ENCODE measurements at regions not wholly inside any gene's neighbourhood (a gene's known extent, or its start where the extent isn't known, plus 50 kb on each side); places are given as distances from the start of the nearest gene placed in this dataset.

DNA sequence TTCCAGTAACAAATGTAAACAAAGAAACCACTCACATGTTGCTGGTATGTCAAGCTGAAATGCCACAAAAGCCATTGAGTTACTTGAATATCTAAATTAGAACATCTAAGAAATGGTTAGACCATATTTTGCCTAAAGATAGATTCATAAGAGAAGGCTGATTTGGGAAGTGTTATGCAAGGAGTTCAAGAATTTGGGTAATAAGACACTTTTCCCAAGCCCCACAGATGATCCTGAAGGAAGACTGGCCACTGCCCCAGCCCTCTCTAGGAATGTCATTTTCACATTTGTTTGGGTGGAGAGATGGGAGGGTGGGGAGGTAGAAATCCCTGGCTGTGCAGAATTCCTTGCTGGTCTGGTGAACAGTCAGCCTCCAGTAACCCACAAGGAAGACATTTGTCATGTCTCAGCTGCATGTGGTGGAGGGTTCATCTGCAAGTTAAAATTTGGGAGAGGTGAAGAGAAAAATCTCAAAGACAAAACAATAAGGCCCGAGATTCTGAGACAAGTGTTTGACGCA lies 427.2 kb upstream of the KLF6 start:
- Mint-ChIP-seq H3K36me3 (peaks cover 1% of the 10 kb centered on the region), H3K9me3 (ENCODE audit: low read depth) (no peaks in the 10 kb centered on the region), H3K27ac (no peak overlapping the region), H3K4me3 (no peak overlapping the region), H3K27me3 (peaks cover 11% of the 10 kb centered on the region), H3K4me1 (no peaks in the 10 kb centered on the region)
- DNase-seq, result no peak
- ATAC-seq, result no peak
- CTCF ChIA-PET, result no interaction called here

DNA sequence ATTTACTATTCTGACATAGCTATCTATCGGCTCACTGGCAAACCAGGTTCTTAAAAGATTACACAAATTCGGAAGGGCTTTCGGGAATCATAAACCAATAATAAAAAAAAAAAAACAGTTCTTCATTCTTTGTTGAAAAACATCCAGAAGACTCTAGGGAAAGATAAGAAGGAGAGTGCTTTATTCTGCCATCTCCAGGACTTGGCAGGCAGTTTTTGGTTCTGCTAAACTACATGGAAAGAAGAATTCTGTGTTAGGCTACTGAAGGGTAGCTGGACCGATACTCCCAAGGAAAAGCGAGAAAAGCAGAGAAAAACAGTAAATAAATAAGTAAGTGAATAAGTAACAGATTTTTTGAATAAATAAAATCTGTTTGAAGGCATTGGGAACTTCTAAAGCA lies 423.5 kb upstream of the KLF6 start:
- Mint-ChIP-seq H3K9me3 (ENCODE audit: low read depth) (no peaks in the 10 kb centered on the region), H3K27ac (no peak overlapping the region), H3K4me3 (no peak overlapping the region), H3K27me3 (no peaks in the 10 kb centered on the region), H3K36me3 (peaks cover 1% of the 10 kb centered on the region), H3K4me1 (no peaks in the 10 kb centered on the region)
- CTCF ChIA-PET, result no interaction called here
- ATAC-seq (no peak), DNase-seq (no peak)

DNA sequence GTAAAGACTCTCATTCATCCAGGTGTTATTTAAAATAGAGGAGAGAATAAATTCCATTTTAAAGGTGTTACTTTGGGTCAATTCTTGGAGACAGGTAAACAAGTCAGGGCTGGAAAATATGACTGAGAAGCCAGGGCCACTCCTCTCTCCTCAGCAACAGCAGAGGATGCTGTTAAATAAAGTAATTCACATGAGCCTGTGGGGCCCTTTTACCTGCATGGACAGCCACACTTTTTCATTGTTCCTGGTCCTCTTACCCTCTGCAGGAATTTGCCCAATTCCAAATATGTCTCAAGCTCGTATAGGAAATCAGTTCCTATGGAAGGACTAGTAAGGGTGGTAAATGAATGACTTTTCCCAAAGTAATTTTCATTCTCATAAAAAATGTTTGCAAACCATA lies 420.1 kb upstream of the KLF6 start:
- Mint-ChIP-seq H3K9me3 (ENCODE audit: low read depth) (no peaks in the 10 kb centered on the region), H3K27ac (no peak overlapping the region), H3K4me3 (no peak overlapping the region), H3K4me1 (no peaks in the 10 kb centered on the region), H3K36me3 (no peaks in the 10 kb centered on the region), H3K27me3 (no peaks in the 10 kb centered on the region)
- no peak for ATAC-seq
- CTCF ChIA-PET, result interaction anchor here (0.7 kb wide), 1 partner anchor 10 kb away, joined by 3 read pairs; no protein-coding TSS in a partner anchor
- DNase-seq, result no peak

DNA sequence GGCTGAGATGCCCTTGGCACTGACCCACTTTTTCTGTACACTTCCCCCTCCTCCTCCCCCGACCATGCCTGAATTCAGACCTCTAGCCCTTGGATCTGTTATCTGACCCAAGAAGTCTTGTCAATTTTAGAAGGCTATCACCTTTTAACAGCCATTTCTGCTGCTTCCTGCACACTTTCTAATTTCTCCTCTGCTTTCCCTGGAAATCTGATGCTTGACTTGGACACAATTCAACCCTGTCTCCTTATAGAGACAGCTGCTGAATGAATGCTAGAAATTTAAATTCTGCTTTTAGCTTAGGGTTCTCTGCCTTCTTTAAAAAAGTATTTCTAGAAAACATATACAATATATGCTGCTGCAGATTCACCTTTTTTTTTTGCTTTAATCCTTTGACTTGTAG lies 417.9 kb upstream of the KLF6 start:
- Mint-ChIP-seq H3K36me3 (no peaks in the 10 kb centered on the region), H3K4me1 (no peaks in the 10 kb centered on the region), H3K27ac (no peak overlapping the region), H3K4me3 (no peak overlapping the region), H3K9me3 (ENCODE audit: low read depth) (no peaks in the 10 kb centered on the region), H3K27me3 (no peaks in the 10 kb centered on the region)
- CTCF ChIA-PET, result no interaction called here
- DNase-seq, result no peak
- ATAC-seq, result no peak

- ATAC-seq (no peak), DNase-seq (no peak)
- Mint-ChIP-seq H3K9me3 (ENCODE audit: low read depth) (no peaks in the 10 kb centered on the region), H3K36me3 (no peaks in the 10 kb centered on the region), H3K27ac (no peak overlapping the region), H3K27me3 (no peaks in the 10 kb centered on the region), H3K4me3 (no peak overlapping the region), H3K4me1 (no peaks in the 10 kb centered on the region)
- CTCF ChIA-PET, result no interaction called here
Observed at GRCh38 chr10:4201866-4202825, 417.1 kb upstream of the KLF6 start.

- Mint-ChIP-seq H3K36me3 (no peaks in the 10 kb centered on the region), H3K4me1 (no peaks in the 10 kb centered on the region), H3K27ac (no peak overlapping the region), H3K4me3 (no peak overlapping the region), H3K9me3 (ENCODE audit: low read depth) (no peaks in the 10 kb centered on the region), H3K27me3 (no peaks in the 10 kb centered on the region)
- DNase-seq (no peak), ATAC-seq (no peak)
- CTCF ChIA-PET, result no interaction called here
Observed at GRCh38 chr10:4199196-4199595, 414.2 kb upstream of the KLF6 start.

DNA sequence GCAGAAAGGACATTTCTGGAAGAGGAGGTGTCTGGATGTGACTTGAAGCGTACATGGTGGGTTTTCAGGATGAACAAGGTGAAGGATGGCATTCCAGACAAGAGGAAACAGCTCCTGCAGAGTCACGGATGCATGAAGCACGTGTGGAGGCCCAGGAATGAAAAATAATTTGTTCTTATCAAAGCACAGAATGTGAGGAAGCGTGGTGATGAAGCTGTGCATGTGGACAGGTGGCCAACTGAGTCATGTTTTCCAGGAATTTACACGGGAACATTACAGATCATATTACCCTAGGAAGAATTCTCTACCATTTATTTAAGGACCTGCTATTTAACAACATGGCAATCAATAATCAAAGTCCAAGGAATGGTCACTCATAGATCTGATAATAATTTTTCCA lies 413.2 kb upstream of the KLF6 start:
- Mint-ChIP-seq H3K36me3 (no peaks in the 10 kb centered on the region), H3K9me3 (ENCODE audit: low read depth) (no peaks in the 10 kb centered on the region), H3K27me3 (no peaks in the 10 kb centered on the region), H3K4me3 (no peak overlapping the region), H3K4me1 (no peaks in the 10 kb centered on the region), H3K27ac (no peak overlapping the region)
- CTCF ChIA-PET, result no interaction called here
- ATAC-seq, result no peak
- DNase-seq, result no peak

DNA sequence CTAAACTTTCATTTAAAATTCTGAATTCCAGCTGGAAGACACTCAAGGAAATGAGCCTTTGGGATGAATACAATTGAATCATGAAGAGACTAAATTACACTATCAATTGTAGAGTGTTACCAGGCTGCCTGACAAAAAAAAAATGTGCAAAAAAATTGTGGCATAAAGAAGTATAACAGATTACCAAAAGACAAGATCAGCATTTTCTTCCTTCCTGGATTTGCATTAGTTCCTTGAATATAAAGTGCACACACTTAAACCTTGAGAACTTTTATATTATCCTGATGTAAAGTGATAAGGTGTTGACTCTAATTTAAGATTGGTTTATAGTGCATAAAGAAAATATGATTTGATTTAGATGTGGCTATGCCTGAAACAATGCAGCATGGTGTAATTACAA lies 412.7 kb upstream of the KLF6 start:
- CTCF ChIA-PET, result no interaction called here
- H3K36me3 Mint-ChIP-seq, result no peaks in the 10 kb centered on the region

GRCh38 chr10:4196771-4197390 lies 411.9 kb upstream of the KLF6 start:
- no peak overlapping the region for H3K27ac Mint-ChIP-seq

More for the DNA sequence above, 412.7 kb upstream of the KLF6 start:
- Mint-ChIP-seq H3K27me3 (no peaks in the 10 kb centered on the region), H3K4me3 (no peak overlapping the region), H3K4me1 (no peaks in the 10 kb centered on the region), H3K27ac (no peak overlapping the region), H3K9me3 (ENCODE audit: low read depth) (no peaks in the 10 kb centered on the region)
- no peak for DNase-seq
- ATAC-seq, result no peak

DNA sequence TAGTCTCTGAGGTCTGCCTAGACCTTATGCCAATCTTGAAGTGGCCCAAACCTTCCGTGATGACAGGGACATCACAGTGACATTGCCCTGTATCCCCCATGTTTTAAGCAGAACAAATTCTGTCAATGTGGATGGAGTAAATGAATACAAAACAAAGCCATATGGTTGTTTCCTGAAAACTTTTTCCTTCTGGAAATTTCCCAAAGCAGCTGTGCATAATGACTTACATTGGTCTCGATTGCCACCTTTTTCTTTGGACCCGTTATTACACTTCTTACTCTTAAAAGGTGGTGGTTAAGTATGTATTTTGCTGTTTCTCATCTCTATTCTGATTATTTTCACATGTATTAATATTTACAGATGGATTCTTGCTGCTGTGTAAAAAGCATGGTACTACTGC lies 411.2 kb upstream of the KLF6 start:
- H3K27me3 Mint-ChIP-seq, result no peaks in the 10 kb centered on the region
- no peak for ATAC-seq
- H3K4me3 Mint-ChIP-seq, result no peak overlapping the region
- no peaks in the 10 kb centered on the region for H3K36me3 Mint-ChIP-seq
- no peak overlapping the region for H3K27ac Mint-ChIP-seq
- CTCF ChIA-PET, result no interaction called here
- no peaks in the 10 kb centered on the region for H3K9me3 Mint-ChIP-seq (ENCODE audit: low read depth)
- no peak for DNase-seq
- H3K4me1 Mint-ChIP-seq, result no peaks in the 10 kb centered on the region

More at GRCh38 chr10:4196771-4197390, 411.9 kb upstream of the KLF6 start:
- no peaks in the 10 kb centered on the region for H3K36me3 Mint-ChIP-seq
- H3K4me1 Mint-ChIP-seq, result no peaks in the 10 kb centered on the region
- CTCF ChIA-PET, result no interaction called here
- no peaks in the 10 kb centered on the region for H3K9me3 Mint-ChIP-seq (ENCODE audit: low read depth)
- DNase-seq (no peak), ATAC-seq (no peak)
- no peaks in the 10 kb centered on the region for H3K27me3 Mint-ChIP-seq
- H3K4me3 Mint-ChIP-seq, result no peak overlapping the region

- H3K36me3 Mint-ChIP-seq, result no peaks in the 10 kb centered on the region
- CTCF ChIA-PET, result no interaction called here
- no peaks in the 10 kb centered on the region for H3K4me1 Mint-ChIP-seq
- no peak overlapping the region for H3K4me3 Mint-ChIP-seq
- H3K27ac Mint-ChIP-seq, result no peak overlapping the region
- no peaks in the 10 kb centered on the region for H3K9me3 Mint-ChIP-seq (ENCODE audit: low read depth)
- DNase-seq (no peak), ATAC-seq (no peak)
- no peaks in the 10 kb centered on the region for H3K27me3 Mint-ChIP-seq
Observed at GRCh38 chr10:4195213-4195612, 410.2 kb upstream of the KLF6 start.

GRCh38 chr10:4194231-4194630 lies 409.2 kb upstream of the KLF6 start:
- H3K36me3 Mint-ChIP-seq, result no peaks in the 10 kb centered on the region
- no peaks in the 10 kb centered on the region for H3K27me3 Mint-ChIP-seq
- H3K4me1 Mint-ChIP-seq, result no peaks in the 10 kb centered on the region
- no peaks in the 10 kb centered on the region for H3K9me3 Mint-ChIP-seq (ENCODE audit: low read depth)
- no peak overlapping the region for H3K27ac Mint-ChIP-seq
- CTCF ChIA-PET, result no interaction called here
- DNase-seq (no peak), ATAC-seq (no peak)
- no peak overlapping the region for H3K4me3 Mint-ChIP-seq

DNA sequence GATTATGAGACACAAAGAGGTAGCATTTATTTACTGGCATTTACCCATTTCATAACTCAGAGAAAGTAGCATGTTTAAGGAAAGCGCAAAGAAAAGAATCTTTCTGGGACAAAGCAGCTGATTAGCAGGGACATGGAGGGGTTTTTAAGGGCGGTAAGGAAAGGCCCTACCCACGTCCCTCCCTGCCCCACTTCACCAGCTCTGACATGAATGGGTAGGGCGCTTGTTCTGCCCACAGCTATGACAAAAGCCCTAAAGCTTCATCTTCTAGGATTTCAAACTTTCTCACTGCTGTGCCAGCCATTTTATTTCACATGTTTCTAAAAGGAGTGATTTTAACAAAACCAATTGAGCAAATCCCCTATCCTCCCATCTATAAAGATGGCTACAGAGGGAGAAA lies 406.9 kb upstream of the KLF6 start:
- no peak for ATAC-seq
- DNase-seq, result no peak
- CTCF ChIA-PET, result no interaction called here

DNA sequence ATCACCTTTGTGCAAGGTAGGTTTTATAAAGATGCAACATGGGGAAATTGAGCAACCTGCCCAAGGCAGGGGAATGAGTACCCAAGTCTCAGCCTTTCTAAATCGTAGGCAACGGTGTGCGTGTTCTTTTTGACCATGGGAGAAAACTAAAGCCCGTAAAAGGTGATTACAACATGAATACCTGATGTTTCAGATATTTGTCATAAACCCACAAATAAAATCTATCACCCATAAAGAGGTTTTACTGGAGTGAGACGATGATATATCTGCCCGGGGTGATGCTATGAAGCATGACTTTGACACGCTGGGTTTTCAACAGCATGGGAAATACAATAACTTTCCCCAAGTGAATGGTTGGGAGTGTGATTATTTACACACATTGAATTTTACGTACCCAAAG lies 406.3 kb upstream of the KLF6 start:
- H3K36me3 Mint-ChIP-seq, result no peaks in the 10 kb centered on the region
- DNase-seq, result no peak
- no peak for ATAC-seq
- H3K9me3 Mint-ChIP-seq (ENCODE audit: low read depth), result no peaks in the 10 kb centered on the region
- CTCF ChIA-PET, result no interaction called here
- no peaks in the 10 kb centered on the region for H3K4me1 Mint-ChIP-seq
- H3K27me3 Mint-ChIP-seq, result no peaks in the 10 kb centered on the region
- H3K4me3 Mint-ChIP-seq, result no peak overlapping the region
- H3K27ac Mint-ChIP-seq, result no peak overlapping the region

More for the DNA sequence above, 406.9 kb upstream of the KLF6 start:
- H3K27me3 Mint-ChIP-seq, result no peaks in the 10 kb centered on the region
- no peaks in the 10 kb centered on the region for H3K4me1 Mint-ChIP-seq
- no peak overlapping the region for H3K27ac Mint-ChIP-seq
- no peaks in the 10 kb centered on the region for H3K9me3 Mint-ChIP-seq (ENCODE audit: low read depth)
- H3K4me3 Mint-ChIP-seq, result no peak overlapping the region
- H3K36me3 Mint-ChIP-seq, result no peaks in the 10 kb centered on the region
